GM21737 (cell line): ENCODE measurements at regions not wholly inside any gene's neighbourhood (a gene's known extent, or its start where the extent isn't known, plus 50 kb on each side); places are given as distances from the start of the nearest gene placed in this dataset.

Source experiments
- ATAC-seq: cut with Tn5 transposase; IDR thresholded peaks from one replicate; pipeline ENCODE4 v1.9.1; 2021; ENCODE audit warnings: mild to moderate bottlenecking, moderate library complexity; ENCODE audit not compliant: unreplicated experiment

GRCh38 chr18:24968238-24968775 is 383.7 kb downstream of the ZNF521 start:
- ATAC-seq: no peak

GRCh38 chr18:24972577-24972976 is 379.4 kb downstream of the ZNF521 start:
- ATAC-seq: no peak

- no peak for ATAC-seq
These were observed 377.5 kb downstream of the ZNF521 start for GRCh38 chr18:24974431-24974830.

DNA sequence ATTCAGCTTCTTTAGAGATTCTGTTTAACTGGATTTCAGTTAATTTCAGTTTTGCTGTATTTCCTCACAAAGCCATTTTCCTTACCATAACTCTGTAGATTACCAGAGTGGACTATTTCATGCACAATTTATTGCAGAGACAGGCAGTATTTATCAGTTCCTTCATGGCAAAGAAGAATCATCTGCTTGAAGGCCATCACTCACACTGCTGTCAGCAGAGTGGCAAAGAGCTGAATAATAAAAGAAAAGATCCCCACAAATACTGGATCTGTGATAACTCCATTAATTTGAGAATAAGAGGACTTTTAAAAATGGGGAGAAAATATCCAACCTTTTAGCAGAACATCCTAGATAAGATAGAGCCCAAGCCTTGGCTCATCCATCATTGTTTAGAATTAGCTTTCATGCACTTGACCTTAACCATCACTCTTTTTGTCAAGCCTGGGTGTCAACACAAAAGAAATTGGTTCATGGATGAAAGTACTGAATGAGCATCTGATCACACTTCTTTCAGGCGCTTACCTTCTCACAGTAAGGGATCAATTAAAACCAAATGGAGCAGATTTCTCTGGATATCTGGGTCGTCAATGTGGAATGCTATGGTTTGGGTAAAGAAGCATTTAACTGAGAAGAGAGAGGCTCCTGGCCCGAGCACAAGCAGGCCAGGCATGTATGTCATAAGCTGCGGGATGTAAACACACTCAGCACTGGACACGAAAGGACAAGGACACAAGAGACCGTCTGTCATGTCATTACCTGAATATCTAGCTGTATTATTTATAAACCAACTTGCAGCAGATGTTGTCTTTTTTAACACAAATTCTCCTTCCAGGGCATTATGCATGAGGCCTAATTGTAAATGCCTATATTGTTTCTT is 376.2 kb downstream of the ZNF521 start:
- ATAC-seq: no peak

DNA sequence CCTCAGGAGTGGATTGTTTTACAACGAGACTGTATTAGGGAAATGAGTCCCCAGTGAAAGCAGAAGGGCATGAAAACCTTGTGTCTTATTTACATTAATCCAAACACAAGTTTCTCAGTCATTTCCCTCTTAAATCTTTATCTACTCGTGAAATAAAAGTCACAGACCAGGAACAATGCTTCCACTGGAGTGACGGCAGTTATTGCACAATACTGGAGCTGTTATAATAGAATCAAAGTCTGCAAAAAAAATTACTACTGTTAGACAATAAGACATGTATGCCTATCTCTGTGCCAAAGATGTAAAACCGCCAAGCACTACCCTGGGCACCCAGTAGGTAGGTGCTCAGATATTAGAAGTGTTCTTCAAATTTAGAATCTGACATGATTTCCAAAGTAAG is 375.5 kb downstream of the ZNF521 start:
- no peak for ATAC-seq

DNA sequence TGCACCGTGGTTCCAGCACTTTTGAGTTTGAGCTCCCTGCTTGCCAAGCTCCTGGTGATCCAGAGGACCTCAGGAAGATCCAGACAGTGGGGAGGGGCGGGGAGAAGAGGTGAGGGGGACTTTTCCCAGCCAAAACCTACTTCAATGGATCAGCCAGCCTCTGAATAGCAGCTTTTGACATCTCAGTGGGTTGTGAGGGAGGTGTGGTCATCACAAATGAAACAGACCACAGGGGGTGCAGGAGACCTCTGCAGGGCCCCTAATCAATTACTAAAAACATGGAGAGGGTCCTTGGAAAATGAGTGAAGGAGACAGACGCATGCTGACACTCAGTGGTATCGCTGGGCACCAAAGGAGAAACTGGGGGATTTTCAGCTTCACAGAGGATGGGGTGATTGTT is 372.7 kb downstream of the ZNF521 start:
- ATAC-seq: no peak

DNA sequence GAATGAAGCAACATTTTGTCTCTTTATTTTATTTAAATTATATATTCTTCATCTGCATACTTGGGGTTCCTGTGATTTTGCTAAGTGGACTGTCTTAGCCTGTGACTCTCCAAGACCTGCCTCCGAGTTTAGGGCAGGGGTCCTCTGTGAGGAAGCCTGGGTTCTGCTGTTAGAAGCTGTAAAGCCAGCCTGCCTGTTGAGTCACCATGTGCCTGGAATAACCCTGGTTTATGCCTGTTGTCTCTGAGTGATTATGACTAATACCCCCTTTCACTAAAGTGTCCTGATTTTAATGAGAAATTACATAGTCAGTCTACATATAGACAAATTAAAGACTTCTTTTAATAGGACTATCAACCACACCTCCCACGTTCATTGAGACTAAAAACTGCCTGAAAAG is 369.1 kb downstream of the ZNF521 start:
- ATAC-seq: no peak

DNA sequence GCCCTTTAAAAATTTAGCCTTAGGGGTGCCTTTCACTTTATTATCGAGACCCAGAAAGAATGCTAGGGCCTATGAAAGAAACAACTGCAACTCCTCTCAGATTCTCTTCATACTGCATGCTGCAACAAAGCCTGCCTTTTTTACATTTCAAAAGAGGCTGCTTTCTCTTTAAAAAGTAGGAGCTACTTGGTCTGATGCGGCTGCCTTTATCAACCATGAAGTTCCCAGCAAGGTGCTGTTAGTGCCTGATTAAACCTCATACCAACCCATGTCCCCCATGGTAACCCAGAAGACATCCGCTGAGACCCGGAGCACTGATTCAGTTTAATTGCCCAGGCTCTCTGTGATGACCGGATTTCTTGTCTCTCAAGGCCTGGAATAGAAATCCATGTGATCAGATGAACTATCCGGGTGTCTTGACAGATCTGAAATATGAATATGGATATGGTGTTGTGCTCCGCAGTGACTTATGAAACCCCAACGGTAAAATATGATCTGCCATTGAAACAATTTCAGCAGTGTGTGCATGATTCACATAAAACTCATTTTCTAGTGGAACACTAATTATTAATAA is 368.3 kb downstream of the ZNF521 start:
- ATAC-seq: no peak

DNA sequence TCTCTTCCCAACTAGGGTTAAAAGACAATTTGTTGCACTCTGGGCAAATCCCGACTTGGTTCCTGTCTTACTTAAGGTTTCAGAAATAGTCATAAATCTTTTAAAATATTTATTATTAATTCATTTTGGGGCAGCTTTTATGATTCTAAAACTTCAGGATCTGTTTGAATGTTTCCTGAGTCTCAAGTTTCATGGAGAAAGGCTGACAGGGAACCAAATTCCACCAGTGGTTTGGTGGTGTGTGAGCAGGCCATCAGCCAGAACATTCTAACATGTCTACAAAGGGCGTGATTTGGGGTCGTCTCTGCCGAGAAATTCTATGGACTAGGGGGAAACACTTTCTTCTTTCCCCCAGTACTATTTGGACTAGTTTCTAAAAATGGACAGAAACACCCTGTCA is 366.4 kb downstream of the ZNF521 start:
- ATAC-seq: no peak

DNA sequence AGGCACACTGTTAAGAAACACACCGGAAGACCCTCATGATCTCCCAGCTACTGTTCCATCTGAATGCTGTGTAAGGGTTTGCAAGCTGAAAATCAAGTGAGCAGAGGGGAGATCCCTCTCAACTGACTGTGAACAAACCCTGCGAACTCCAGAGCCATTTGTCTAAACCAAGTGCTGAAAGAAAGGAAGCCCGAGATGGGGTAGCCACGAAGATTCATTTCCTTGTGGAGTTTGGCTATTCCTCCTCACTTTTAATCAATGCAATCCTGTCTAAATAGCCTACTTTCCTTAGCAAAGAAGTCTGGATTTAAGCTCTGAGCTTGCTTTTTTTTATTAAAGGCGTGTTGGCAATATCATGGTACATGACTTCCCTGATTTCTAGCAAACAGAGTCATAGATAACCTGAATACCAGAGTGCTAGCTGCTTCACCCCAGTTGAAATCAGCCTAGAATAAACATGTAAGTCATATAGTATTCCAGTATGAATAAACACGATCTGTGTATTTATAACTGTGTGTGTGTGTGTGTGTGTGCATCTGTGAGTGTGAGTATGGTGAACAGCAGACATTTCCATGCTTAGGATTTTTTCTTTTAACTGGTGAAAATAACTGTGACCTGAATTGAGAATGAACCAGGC is 365.2 kb downstream of the ZNF521 start:
- no peak for ATAC-seq

DNA sequence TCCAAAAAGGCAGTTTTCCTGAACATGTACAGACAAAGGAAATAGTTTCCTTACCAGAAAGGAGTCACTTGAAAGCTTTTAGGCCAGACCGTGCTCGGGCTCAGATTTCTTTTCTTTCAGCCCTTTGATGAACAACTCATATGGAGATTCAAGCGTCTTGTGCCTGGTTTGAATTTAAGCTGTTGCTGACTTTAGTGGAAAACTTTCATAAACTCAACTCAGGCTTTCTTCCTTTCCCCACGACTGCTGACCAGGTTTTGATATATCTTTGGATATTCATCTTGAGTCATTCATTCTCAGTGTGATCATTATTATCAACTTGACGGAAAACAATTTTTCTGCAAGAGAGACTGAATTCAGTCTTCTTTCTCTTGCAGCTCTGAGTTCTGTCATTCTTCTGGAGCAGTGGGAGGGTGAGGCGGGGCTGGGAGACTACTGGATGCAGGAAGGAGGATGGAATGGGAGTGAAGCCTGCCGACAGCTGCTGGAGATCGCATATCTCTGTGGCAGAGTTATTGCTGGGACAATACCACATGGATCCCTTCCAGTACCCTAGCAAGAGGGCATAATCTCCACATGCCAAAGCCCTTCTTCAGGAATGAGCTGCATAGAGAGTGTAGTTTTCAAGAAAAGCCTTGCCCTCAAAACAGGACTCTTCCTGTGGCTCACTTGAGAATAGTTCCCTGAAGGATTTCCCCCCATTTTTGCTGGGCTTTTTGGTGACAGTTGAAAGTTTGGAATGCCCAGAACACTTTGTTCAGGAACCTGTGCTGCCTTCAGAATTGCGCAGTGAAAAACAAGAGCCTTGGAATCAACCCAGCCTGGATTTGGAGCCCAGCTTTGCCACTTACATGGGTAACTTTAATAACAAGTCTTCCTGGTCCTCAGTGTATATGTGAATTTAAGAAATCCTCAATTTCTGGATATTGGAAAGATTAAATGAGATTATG is 364.4 kb downstream of the ZNF521 start:
- ATAC-seq: no peak

- ATAC-seq: no peak
These were observed 363.6 kb downstream of the ZNF521 start for GRCh38 chr18:24988253-24988840.

- ATAC-seq: no peak
These were observed 362.0 kb downstream of the ZNF521 start for GRCh38 chr18:24989760-24990593.

DNA sequence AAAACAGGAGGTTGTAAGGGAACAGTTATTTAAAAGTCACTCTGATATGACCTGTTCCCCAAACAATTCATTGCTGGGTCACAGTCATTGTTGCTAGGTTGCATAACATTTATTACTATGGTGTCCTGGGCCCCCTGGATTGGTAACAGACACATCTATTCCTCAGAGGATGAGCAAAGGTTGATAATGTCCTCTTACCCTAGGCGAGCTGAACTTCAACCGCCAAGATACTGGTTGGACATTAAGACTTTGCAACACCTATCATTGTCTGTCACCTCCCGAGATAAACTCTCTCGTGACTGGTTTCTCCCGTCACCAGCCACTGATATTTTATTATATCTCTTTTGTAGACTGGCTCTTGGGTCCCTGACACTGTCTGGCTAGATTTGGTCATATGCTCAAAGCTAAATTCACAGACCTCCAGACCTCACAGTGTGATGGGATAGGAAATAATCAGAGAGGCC is 361.3 kb downstream of the ZNF521 start:
- no peak for ATAC-seq

GRCh38 chr18:24991141-24992060 is 360.6 kb downstream of the ZNF521 start:
- no peak for ATAC-seq

- no peak for ATAC-seq
These were observed 359.5 kb downstream of the ZNF521 start for GRCh38 chr18:24992491-24992890.

DNA sequence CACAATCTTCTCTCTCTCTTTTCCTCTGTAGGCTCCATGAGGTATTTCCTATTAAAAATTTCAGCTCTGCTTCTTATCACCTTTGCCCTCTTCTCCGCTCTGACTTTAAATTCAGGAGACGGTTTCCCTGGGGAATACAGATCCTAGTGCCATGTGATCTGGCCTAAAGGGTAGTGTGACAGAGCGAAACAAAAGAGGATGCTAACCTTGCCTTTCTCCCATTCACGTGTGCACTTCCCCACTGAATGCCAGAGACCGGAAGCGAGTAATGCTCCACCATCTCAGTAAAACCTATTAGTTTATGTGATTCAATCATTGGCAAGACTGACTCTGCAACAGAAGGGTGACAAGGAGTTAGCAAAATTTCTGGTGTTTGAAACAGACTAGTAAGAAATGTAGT is 358.3 kb downstream of the ZNF521 start:
- no peak for ATAC-seq

DNA sequence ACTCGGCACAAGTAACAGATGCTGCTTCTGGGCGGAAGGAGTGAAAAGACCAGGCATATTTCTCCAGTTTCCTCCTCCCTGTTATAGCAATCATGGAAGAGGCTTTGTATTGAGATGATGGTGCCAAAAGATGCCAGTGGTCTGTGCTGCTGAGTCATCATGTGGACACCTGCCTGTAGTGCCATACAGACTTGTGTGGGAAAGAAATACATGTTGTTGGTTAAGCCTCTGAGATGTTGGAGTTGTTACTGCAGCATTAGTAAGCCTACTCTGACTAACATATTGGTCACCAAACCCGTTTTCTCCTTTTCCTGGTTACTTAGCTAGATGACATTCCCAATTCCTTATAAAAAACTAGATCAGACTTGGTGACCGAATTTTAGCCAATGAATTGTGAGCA is 356.9 kb downstream of the ZNF521 start:
- no peak for ATAC-seq
